GM21786 (cell line): ENCODE measurements at regions not wholly inside any gene's neighbourhood (a gene's known extent, or its start where the extent isn't known, plus 50 kb on each side); places are given as distances from the start of the nearest gene placed in this dataset.
"Not testable (repeated sequence)": the region's sequence is repeated elsewhere in the genome, so short reads cannot be mapped to it uniquely, and the experiment has no call there.

Experiments
- ATAC-seq: cut with Tn5 transposase; IDR thresholded peaks from one replicate; pipeline ENCODE4 v1.9.1; 2021; ENCODE audit not compliant: unreplicated experiment

GRCh38 chr10:60523371-60523770, 133.7 kb upstream of the ANK3 start:
- not testable (repeated sequence) for ATAC-seq

GRCh38 chr10:60522617-60523016, 132.9 kb upstream of the ANK3 start:
- ATAC-seq, result no peak

GRCh38 chr10:60521974-60522405, 132.3 kb upstream of the ANK3 start:
- no peak for ATAC-seq

GRCh38 chr10:60518745-60519144, 129.1 kb upstream of the ANK3 start:
- no peak for ATAC-seq

- no peak for ATAC-seq
Observed at GRCh38 chr10:60517805-60518204, 128.1 kb upstream of the ANK3 start.

- ATAC-seq, result peak; percentile 86
Observed at GRCh38 chr10:60513281-60513680, 123.6 kb upstream of the ANK3 start.

GRCh38 chr10:60511477-60512229, 122.0 kb upstream of the ANK3 start:
- no peak for ATAC-seq

GRCh38 chr10:60508831-60509230, 119.2 kb upstream of the ANK3 start:
- no peak for ATAC-seq

- ATAC-seq, result no peak
Observed at GRCh38 chr10:60508037-60508436, 118.4 kb upstream of the ANK3 start.

GRCh38 chr10:60502621-60503020, 112.9 kb upstream of the ANK3 start:
- ATAC-seq, result no peak

GRCh38 chr10:60498985-60499384, 109.3 kb upstream of the ANK3 start:
- no peak for ATAC-seq

- ATAC-seq, result no peak
Observed at GRCh38 chr10:60497364-60497763, 107.7 kb upstream of the ANK3 start.

- ATAC-seq, result no peak
Observed at GRCh38 chr10:60496181-60496580, 106.5 kb upstream of the ANK3 start.

- no peak for ATAC-seq
Observed at GRCh38 chr10:60495338-60496055, 105.8 kb upstream of the ANK3 start.

- ATAC-seq, result no peak
Observed at GRCh38 chr10:60494774-60495173, 105.1 kb upstream of the ANK3 start.

- ATAC-seq, result no peak
Observed at GRCh38 chr10:60491162-60491561, 101.5 kb upstream of the ANK3 start.

- ATAC-seq, result no peak
Observed at GRCh38 chr10:60490013-60490412, 100.3 kb upstream of the ANK3 start.

- no peak for ATAC-seq
Observed at GRCh38 chr10:60488111-60488669, 98.5 kb upstream of the ANK3 start.

GRCh38 chr10:60487543-60487942, 97.9 kb upstream of the ANK3 start:
- no peak for ATAC-seq

GRCh38 chr10:60485025-60485424, 95.3 kb upstream of the ANK3 start:
- no peak for ATAC-seq

GRCh38 chr10:60480865-60481563, 91.3 kb upstream of the ANK3 start:
- ATAC-seq, result no peak
